Choroid plexus epithelial cell (primary cell): ENCODE measurements at regions not wholly inside any gene's neighbourhood (a gene's known extent, or its start where the extent isn't known, plus 50 kb on each side); places are given as distances from the start of the nearest gene placed in this dataset.

Source experiments
- DNase-seq: peaks from one replicate; pipeline ENCODE4 v3.0.0-alpha.2; 2010; ENCODE audit warnings: low read depth
- H3K4me3 ChIP-seq: 2 replicates; pipeline ENCODE4 v1.5.1; 2011; ENCODE audit warnings: low read depth, mild to moderate bottlenecking, control low read depth, low read length, moderate library complexity
- CTCF ChIP-seq: conservative IDR thresholded peaks from 2 replicates; pipeline ENCODE4 v1.5.1; 2011; ENCODE audit warnings: low read depth, mild to moderate bottlenecking, control low read depth, inconsistent platforms, low read length, moderate library complexity

- DNase-seq: no peak
- TF ChIP-seq CTCF: no peak
- H3K4me3 ChIP-seq: peak overlapping the region; percentile 29
Observed at GRCh38 chr11:122177238-122177637, 61.2 kb upstream of the BLID start.

DNA sequence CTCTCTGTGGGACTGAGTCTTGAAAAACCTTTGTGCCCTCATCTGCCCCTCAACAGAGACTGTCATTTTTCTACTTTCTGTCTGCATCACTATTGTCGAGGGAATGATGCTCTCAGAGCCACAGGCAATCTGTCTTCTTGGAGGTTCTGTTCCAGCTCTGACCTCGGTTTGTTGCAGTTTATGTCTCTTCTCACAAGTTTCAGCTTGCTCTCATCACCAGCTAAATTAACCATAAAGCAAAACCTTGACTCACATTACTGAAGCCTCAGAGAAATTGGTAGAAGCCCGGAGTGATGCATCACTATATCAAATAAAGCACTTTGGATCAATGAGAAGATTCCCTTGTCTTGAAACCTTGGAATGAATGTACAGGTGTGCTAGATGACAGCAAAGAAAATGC is 60.6 kb upstream of the BLID start:
- TF ChIP-seq CTCF: no peak
- DNase-seq: no peak
- H3K4me3 ChIP-seq: peak overlapping the region; percentile 6

- no peak overlapping the region for H3K4me3 ChIP-seq
- DNase-seq: no peak
- TF ChIP-seq CTCF: no peak
Observed at GRCh38 chr11:122175306-122175705, 59.3 kb upstream of the BLID start.

DNA sequence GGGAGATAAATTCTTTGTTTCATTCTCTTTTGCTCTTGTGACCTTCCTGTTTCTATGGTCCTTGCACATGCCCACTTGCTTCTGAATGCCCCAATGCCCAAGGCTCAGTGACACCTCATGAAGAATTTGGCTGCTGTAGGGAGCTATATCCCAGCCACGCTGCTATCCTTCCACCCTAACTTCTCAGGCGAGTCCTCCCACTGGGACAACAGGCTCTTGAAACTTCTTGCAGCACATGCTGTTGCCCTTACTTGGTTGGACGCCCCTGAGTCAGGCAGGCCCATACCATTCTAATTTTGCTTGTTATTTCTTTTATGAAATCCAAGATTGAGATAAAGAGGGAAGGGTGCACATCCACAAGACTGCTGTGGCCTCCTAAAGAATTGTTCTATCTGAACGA is 57.6 kb upstream of the BLID start:
- TF ChIP-seq CTCF: no peak
- DNase-seq: peak; percentile 53
- no peak overlapping the region for H3K4me3 ChIP-seq

- no peak overlapping the region for H3K4me3 ChIP-seq
- no peak for DNase-seq
- TF ChIP-seq CTCF: no peak
Observed at GRCh38 chr11:122173074-122173450, 57.0 kb upstream of the BLID start.

GRCh38 chr11:122172352-122173073 is 56.5 kb upstream of the BLID start:
- H3K4me3 ChIP-seq: no peak overlapping the region
- no peak for TF ChIP-seq CTCF
- DNase-seq: peak; percentile 60

DNA sequence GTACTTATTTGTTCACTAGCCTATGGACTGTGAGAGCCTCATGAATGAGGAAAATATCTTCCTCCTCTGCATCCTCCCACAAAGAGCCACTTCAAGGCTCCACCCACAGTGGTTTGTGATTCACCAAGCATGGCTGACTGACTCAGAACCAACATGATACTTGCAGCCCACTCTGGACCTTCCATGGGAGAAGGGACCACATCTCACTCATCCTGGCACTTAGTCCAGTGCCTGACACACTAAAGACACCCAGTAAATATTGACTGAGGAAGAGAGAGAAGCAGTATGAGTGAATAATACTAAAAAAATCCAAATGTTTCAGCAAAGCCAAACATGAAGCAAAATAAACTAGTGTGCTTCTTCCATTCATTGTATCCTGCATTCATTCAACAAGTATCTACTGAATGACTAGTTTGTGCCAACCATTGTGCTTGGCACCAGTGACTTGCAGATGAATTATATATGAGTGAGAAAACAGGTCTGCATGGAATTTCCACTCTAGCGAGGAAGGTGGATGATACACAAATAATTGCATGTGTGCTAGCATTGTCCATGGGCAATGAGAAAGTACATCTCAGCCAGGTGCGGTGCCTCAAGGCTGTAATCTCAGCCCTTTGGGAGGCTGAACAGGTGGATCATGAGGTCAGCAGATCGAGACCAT is 54.9 kb upstream of the BLID start:
- no peak for TF ChIP-seq CTCF
- H3K4me3 ChIP-seq: no peak overlapping the region
- peak; percentile 56 for DNase-seq
